Esophagus muscularis mucosa (tissue), 4 donors: ENCODE measurements at regions not wholly inside any gene's neighbourhood (a gene's known extent, or its start where the extent isn't known, plus 50 kb on each side); places are given as distances from the start of the nearest gene placed in this dataset.

Experiments
- EP300 ChIP-seq: sonication (generic); formaldehyde crosslinking; IDR thresholded peaks from one replicate; pipeline ENCODE4 v1.6.1; 2017; ENCODE audit warnings: antibody characterized with exemption
- POLR2A ChIP-seq: fragments of 450-650 bp; IDR thresholded peaks from one replicate; pipeline ENCODE4 v1.6.1; 2017; ENCODE audit warnings: antibody characterized with exemption, moderate library complexity, mild to moderate bottlenecking, low read depth
- POLR2AphosphoS5 ChIP-seq, 2 donors: sonication (generic); formaldehyde crosslinking; IDR thresholded peaks; one replicate each; pipeline ENCODE4 v1.6.1; 2017; ENCODE audit warnings: antibody characterized with exemption in 2 of 2
- TF ChIP-seq, protein P1 (sequence below), 3 experiments: fragments of 200-600 bp in 2 of 3; fragments of 450-650 bp in 1 of 3; sonication (generic) in 2 of 3; IDR thresholded peaks; one replicate each; pipeline ENCODE4 v1.5.1; 2017 to 2019; ENCODE audit warnings: antibody characterized with exemption in 3 of 3, mild to moderate bottlenecking in 2 of 3, moderate library complexity in 1 of 3

- TF ChIP-seq POLR2AphosphoS5 (IDR thresholded peaks at IDR 0.05): no peak
- TF ChIP-seq POLR2A: no peak
- TF ChIP-seq, protein P1, sequence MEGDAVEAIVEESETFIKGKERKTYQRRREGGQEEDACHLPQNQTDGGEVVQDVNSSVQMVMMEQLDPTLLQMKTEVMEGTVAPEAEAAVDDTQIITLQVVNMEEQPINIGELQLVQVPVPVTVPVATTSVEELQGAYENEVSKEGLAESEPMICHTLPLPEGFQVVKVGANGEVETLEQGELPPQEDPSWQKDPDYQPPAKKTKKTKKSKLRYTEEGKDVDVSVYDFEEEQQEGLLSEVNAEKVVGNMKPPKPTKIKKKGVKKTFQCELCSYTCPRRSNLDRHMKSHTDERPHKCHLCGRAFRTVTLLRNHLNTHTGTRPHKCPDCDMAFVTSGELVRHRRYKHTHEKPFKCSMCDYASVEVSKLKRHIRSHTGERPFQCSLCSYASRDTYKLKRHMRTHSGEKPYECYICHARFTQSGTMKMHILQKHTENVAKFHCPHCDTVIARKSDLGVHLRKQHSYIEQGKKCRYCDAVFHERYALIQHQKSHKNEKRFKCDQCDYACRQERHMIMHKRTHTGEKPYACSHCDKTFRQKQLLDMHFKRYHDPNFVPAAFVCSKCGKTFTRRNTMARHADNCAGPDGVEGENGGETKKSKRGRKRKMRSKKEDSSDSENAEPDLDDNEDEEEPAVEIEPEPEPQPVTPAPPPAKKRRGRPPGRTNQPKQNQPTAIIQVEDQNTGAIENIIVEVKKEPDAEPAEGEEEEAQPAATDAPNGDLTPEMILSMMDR (IDR thresholded peaks at IDR 0.05): no peak
- TF ChIP-seq EP300: no peak
Observed at GRCh38 chr11:87974797-87975196, 200.4 kb downstream of the RAB38 start.
